Keratinocyte (primary cell): ENCODE measurements at regions not wholly inside any gene's neighbourhood (a gene's known extent, or its start where the extent isn't known, plus 50 kb on each side); places are given as distances from the start of the nearest gene placed in this dataset.

Experiments
- DNase-seq: peaks from one replicate; pipeline ENCODE4 v3.0.0-alpha.2; 2011; ENCODE audit warnings: low read depth, missing footprints, low spot score
- FAIRE-seq: peaks from 2 replicates; lab custom pipeline; 2011; peaks lifted over from hg19 to GRCh38; lab: Jason Lieb, UNC
- H2AFZ ChIP-seq: 2 replicates; pipeline ENCODE4 v1.6.0; 2012; ENCODE audit warnings: low read length, control low read depth, inconsistent platforms; ENCODE audit not compliant: control insufficient read depth
- H3K27ac ChIP-seq: 2 replicates; pipeline ENCODE4 v1.5.1; 2011; ENCODE audit warnings: low read length; ENCODE audit not compliant: control insufficient read depth, insufficient read depth
- H3K27me3 ChIP-seq: 3 replicates; pipeline ENCODE4 v1.6.0; 2011; ENCODE audit warnings: low read length; ENCODE audit not compliant: control insufficient read depth, insufficient read depth; ENCODE audit errors: extremely low read depth
- H3K36me3 ChIP-seq, 2 experiments: 2 replicates in 1 of 2; 3 replicates in 1 of 2; pipeline ENCODE4 v1.5.1; 2011; ENCODE audit warnings: low read length in 2 of 2, mild to moderate bottlenecking in 1 of 2; ENCODE audit not compliant: control insufficient read depth in 2 of 2, insufficient read depth in 2 of 2; ENCODE audit errors: extremely low read depth in 1 of 2
- H3K4me1 ChIP-seq: 3 replicates; pipeline ENCODE4 v1.5.1; 2011; ENCODE audit warnings: low read length; ENCODE audit not compliant: control insufficient read depth, insufficient read depth; ENCODE audit errors: extremely low read depth
- H3K4me2 ChIP-seq: 3 replicates; pipeline ENCODE4 v1.6.0; 2011; ENCODE audit warnings: low read depth, low read length; ENCODE audit not compliant: control insufficient read depth, insufficient read depth; ENCODE audit errors: extremely low read depth
- H3K4me3 ChIP-seq, 3 experiments: fragments of 200-600 bp in 1 of 3; sonication (generic) in 1 of 3; 2 replicates in 2 of 3; 3 replicates in 1 of 3; pipeline ENCODE4 v1.5.1; 2011 to 2016; ENCODE audit warnings: low read length in 3 of 3, mild to moderate bottlenecking in 3 of 3, control low read depth in 2 of 3, inconsistent platforms in 1 of 3, low read depth in 1 of 3, mixed read lengths in 1 of 3, mixed run types in 1 of 3, moderate library complexity in 1 of 3; ENCODE audit not compliant: control insufficient read depth in 2 of 3, insufficient read depth in 2 of 3; ENCODE audit errors: extremely low read depth in 1 of 3
- H3K79me2 ChIP-seq: 2 replicates; pipeline ENCODE4 v1.6.0; 2012; ENCODE audit warnings: low read length; ENCODE audit not compliant: control insufficient read depth, insufficient read depth
- H3K9ac ChIP-seq: 3 replicates; pipeline ENCODE4 v1.6.0; 2011; ENCODE audit warnings: low read length; ENCODE audit not compliant: control insufficient read depth, insufficient read depth; ENCODE audit errors: extremely low read depth
- H3K9me1 ChIP-seq: 3 replicates; pipeline ENCODE4 v1.6.0; 2011; ENCODE audit warnings: low read length; ENCODE audit not compliant: control insufficient read depth, insufficient read depth; ENCODE audit errors: extremely low read depth
- H3K9me3 ChIP-seq: 2 replicates; pipeline ENCODE4 v1.5.1; 2012; ENCODE audit warnings: low read depth, low read length; ENCODE audit not compliant: control insufficient read depth
- H4K20me1 ChIP-seq: 3 replicates; pipeline ENCODE4 v1.6.0; 2011; ENCODE audit warnings: low read length; ENCODE audit not compliant: control insufficient read depth, insufficient read depth; ENCODE audit errors: extremely low read depth
- EZH2 ChIP-seq: IDR thresholded peaks from one replicate; pipeline ENCODE4 v1.6.1; 2012; ENCODE audit warnings: inconsistent platforms, mild to moderate bottlenecking, low read length, moderate library complexity
- dilution Hi-C: fragments of 300-500 bp; cut with MboI; formaldehyde crosslinking; loops from one replicate; pipeline ENCODE4 v1.7.0; 2020; ENCODE audit warnings: low sequenced_read_pairs; ENCODE audit not compliant: extremely low pct_ligation_motif_present
- TF ChIP-seq, protein P1 (sequence below), 3 experiments: IDR thresholded peaks in 1 of 3; conservative IDR thresholded peaks in 1 of 3; optimal IDR thresholded peaks in 1 of 3; 2 replicates in 2 of 3; 3 replicates in 1 of 3; pipeline versions ENCODE3 to v1.5.1; 2011; ENCODE audit warnings: low read length in 3 of 3, mild to moderate bottlenecking in 3 of 3, moderate library complexity in 2 of 3, control low read depth in 1 of 3, inconsistent platforms in 1 of 3; ENCODE audit not compliant: insufficient read depth in 2 of 3; ENCODE audit errors: extremely low read depth in 1 of 3

DNA sequence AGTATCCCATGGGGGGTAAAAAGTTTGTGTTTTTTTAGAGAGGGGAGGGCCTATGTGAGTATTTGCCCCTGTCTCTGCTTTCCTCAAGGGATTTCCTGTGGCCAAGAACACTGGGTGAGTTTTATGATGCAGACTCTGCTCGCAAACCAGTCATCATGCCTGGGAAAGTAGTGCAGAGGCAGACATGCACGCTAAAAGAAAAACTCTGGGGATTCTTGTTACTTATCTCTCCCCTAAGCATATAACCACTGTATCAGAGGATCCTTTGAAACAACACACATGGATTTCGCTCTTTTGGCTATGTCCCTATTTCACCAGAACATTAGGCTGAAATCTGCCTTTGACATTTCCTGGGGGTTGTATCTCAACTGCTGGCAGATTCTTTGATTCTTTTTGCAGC is 1845.8 kb upstream of the SEL1L start:
- no peak for DNase-seq
- Histone ChIP-seq H3K36me3 (no peaks in the 10 kb centered on the region), H3K9me1 (no peaks in the 10 kb centered on the region), H3K9me3 (no peaks in the 10 kb centered on the region), H4K20me1 (no peaks in the 10 kb centered on the region), H3K9ac (no peak overlapping the region), H3K4me1 (no peaks in the 10 kb centered on the region), H3K27ac (no peak overlapping the region), H3K4me2 (no peak overlapping the region), H3K27me3 (no peaks in the 10 kb centered on the region), H3K79me2 (no peaks in the 10 kb centered on the region), H2AFZ (no peak overlapping the region), H3K4me3 (no peak overlapping the region)
- TF ChIP-seq, protein P1, sequence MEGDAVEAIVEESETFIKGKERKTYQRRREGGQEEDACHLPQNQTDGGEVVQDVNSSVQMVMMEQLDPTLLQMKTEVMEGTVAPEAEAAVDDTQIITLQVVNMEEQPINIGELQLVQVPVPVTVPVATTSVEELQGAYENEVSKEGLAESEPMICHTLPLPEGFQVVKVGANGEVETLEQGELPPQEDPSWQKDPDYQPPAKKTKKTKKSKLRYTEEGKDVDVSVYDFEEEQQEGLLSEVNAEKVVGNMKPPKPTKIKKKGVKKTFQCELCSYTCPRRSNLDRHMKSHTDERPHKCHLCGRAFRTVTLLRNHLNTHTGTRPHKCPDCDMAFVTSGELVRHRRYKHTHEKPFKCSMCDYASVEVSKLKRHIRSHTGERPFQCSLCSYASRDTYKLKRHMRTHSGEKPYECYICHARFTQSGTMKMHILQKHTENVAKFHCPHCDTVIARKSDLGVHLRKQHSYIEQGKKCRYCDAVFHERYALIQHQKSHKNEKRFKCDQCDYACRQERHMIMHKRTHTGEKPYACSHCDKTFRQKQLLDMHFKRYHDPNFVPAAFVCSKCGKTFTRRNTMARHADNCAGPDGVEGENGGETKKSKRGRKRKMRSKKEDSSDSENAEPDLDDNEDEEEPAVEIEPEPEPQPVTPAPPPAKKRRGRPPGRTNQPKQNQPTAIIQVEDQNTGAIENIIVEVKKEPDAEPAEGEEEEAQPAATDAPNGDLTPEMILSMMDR (optimal IDR thresholded peaks at IDR 0.05 in 1 of 3, IDR thresholded peaks at IDR 0.05 in 1 of 3, conservative IDR thresholded peaks at IDR 0.05 in 1 of 3; ENCODE audit: extremely low read depth in 1 of 3, insufficient read depth in 2 of 3, low read length in 3 of 3), result no peak
- no peak for TF ChIP-seq EZH2
- FAIRE-seq, result no peak
- dilution Hi-C loops, result no loop called here

DNA sequence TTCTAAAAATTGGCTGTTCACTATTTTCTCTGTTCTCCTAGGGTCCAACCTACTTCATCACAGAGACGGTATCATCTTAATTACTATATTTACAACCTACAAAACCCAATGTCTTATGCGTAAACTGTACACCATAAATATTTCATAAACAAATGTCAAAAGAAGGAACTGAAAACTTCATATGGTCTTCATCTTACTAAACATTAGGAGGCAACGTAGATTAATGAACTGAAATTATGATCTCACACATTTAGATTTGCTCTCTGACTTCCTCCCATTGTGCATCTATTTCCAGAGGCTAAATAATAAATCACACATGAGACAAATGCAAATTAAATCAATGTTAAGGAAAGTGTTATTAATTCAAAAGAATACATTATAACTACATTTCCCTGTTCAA is 1850.6 kb upstream of the SEL1L start:
- H3K9me1 ChIP-seq, result no peaks in the 10 kb centered on the region
- H3K9me3 ChIP-seq, result no peaks in the 10 kb centered on the region
- no peaks in the 10 kb centered on the region for H3K27me3 ChIP-seq
- H3K4me3 ChIP-seq, result no peak overlapping the region
- H2AFZ ChIP-seq, result no peak overlapping the region
- FAIRE-seq, result no peak
- DNase-seq, result no peak
- H3K36me3 ChIP-seq, result no peaks in the 10 kb centered on the region
- H3K27ac ChIP-seq, result no peak overlapping the region
- no peak for TF ChIP-seq EZH2
- TF ChIP-seq, protein P1 (optimal IDR thresholded peaks at IDR 0.05 in 1 of 3, IDR thresholded peaks at IDR 0.05 in 1 of 3, conservative IDR thresholded peaks at IDR 0.05 in 1 of 3; ENCODE audit: extremely low read depth in 1 of 3, insufficient read depth in 2 of 3, low read length in 3 of 3), result no peak
- H3K79me2 ChIP-seq, result no peaks in the 10 kb centered on the region
- dilution Hi-C loops, result no loop called here
- no peak overlapping the region for H3K4me2 ChIP-seq
- no peaks in the 10 kb centered on the region for H3K4me1 ChIP-seq
- no peak overlapping the region for H3K9ac ChIP-seq
- no peaks in the 10 kb centered on the region for H4K20me1 ChIP-seq
